IPS-NIHi11 (cell line): ENCODE measurements at regions not wholly inside any gene's neighbourhood (a gene's known extent, or its start where the extent isn't known, plus 50 kb on each side); places are given as distances from the start of the nearest gene placed in this dataset.

ENCODE experiments used
- DNase-seq: peaks from one replicate; pipeline ENCODE4 v3.0.0; 2012; ENCODE audit warnings: mixed read lengths, low spot score

GRCh38 chr2:223386189-223386588 lies 216.0 kb downstream of the SCG2 start:
- DNase-seq, result no peak

GRCh38 chr2:223386984-223387383 lies 215.2 kb downstream of the SCG2 start:
- no peak for DNase-seq

- DNase-seq, result no peak
Measured at GRCh38 chr2:223389624-223390023, 212.5 kb downstream of the SCG2 start.

- DNase-seq, result no peak
Measured at GRCh38 chr2:223396993-223397392, 205.2 kb downstream of the SCG2 start.

- DNase-seq, result no peak
Measured at GRCh38 chr2:223399357-223399957, 202.7 kb downstream of the SCG2 start.

- DNase-seq, result no peak
Measured at GRCh38 chr2:223404616-223405015, 197.5 kb downstream of the SCG2 start.

- DNase-seq, result no peak
Measured at GRCh38 chr2:223414646-223415045, 187.5 kb downstream of the SCG2 start.

GRCh38 chr2:223415071-223415470 lies 187.1 kb downstream of the SCG2 start:
- DNase-seq, result no peak

- DNase-seq, result no peak
Measured at GRCh38 chr2:223416815-223417610, 185.1 kb downstream of the SCG2 start.

GRCh38 chr2:223418131-223418530 lies 184.0 kb downstream of the SCG2 start:
- no peak for DNase-seq

- no peak for DNase-seq
Measured at GRCh38 chr2:223418604-223419199, 183.5 kb downstream of the SCG2 start.

GRCh38 chr2:223420048-223420447 lies 182.1 kb downstream of the SCG2 start:
- no peak for DNase-seq

- DNase-seq, result no peak
Measured at GRCh38 chr2:223431479-223431878, 170.7 kb downstream of the SCG2 start.

- DNase-seq, result no peak
Measured at GRCh38 chr2:223433461-223433860, 168.7 kb downstream of the SCG2 start.

GRCh38 chr2:223437788-223438187 lies 164.4 kb downstream of the SCG2 start:
- no peak for DNase-seq

GRCh38 chr2:223439184-223439583 lies 163.0 kb downstream of the SCG2 start:
- no peak for DNase-seq

- no peak for DNase-seq
Measured at GRCh38 chr2:223439786-223440185, 162.4 kb downstream of the SCG2 start.

- no peak for DNase-seq
Measured at GRCh38 chr2:223442847-223443246, 159.3 kb downstream of the SCG2 start.

- no peak for DNase-seq
Measured at GRCh38 chr2:223450246-223450645, 151.9 kb downstream of the SCG2 start.

GRCh38 chr2:223457301-223457700 lies 144.9 kb downstream of the SCG2 start:
- no peak for DNase-seq

GRCh38 chr2:223459328-223459939 lies 142.7 kb downstream of the SCG2 start:
- DNase-seq, result no peak

GRCh38 chr2:223460209-223460608 lies 142.0 kb downstream of the SCG2 start:
- no peak for DNase-seq

- no peak for DNase-seq
Measured at GRCh38 chr2:223460774-223461211, 141.4 kb downstream of the SCG2 start.
